ENCODE measurements at regions not wholly inside any gene's neighbourhood (a gene's known extent, or its start where the extent isn't known, plus 50 kb on each side); places are given as distances from the start of the nearest gene placed in this dataset.

DNA sequence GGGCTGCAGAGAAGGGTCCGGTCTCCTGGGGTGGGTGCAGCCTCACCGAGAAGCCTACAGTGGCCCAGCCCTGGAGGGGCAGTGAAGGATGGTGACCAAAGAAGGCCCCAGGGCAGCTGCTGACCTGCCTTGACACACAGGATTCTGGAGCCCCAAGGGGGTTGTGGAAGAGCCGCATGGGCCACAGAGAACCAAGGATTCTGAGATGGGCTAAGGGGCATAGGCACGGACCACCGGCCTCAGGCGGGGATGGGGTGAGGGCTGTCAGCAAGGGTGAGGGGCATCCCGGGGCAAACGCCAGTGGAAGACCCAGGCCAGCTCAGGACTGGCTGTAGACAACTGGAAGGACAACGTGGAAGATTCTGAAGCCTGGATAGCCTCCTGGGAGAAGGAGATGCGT lies 151.6 kb downstream of the TEX29 start:
- TF ChIP-seq, protein P1, sequence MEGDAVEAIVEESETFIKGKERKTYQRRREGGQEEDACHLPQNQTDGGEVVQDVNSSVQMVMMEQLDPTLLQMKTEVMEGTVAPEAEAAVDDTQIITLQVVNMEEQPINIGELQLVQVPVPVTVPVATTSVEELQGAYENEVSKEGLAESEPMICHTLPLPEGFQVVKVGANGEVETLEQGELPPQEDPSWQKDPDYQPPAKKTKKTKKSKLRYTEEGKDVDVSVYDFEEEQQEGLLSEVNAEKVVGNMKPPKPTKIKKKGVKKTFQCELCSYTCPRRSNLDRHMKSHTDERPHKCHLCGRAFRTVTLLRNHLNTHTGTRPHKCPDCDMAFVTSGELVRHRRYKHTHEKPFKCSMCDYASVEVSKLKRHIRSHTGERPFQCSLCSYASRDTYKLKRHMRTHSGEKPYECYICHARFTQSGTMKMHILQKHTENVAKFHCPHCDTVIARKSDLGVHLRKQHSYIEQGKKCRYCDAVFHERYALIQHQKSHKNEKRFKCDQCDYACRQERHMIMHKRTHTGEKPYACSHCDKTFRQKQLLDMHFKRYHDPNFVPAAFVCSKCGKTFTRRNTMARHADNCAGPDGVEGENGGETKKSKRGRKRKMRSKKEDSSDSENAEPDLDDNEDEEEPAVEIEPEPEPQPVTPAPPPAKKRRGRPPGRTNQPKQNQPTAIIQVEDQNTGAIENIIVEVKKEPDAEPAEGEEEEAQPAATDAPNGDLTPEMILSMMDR (optimal IDR thresholded peaks at IDR 0.05 in 1 of 3, IDR thresholded peaks at IDR 0.05 in 1 of 3, conservative IDR thresholded peaks at IDR 0.05 in 1 of 3; ENCODE audit: extremely low read depth in 1 of 3, insufficient read depth in 2 of 3, low read length in 3 of 3), result no peak
- no peak for TF ChIP-seq EZH2 (IDR thresholded peaks at IDR 0.05; ENCODE audit: low read length)

Data from keratinocyte (primary cell).